ENCODE measurements at regions not wholly inside any gene's neighbourhood (a gene's known extent, or its start where the extent isn't known, plus 50 kb on each side); places are given as distances from the start of the nearest gene placed in this dataset.

- TF ChIP-seq POLR2A (IDR thresholded peaks at IDR 0.05; ENCODE audit: low read length), result no peak
- TF ChIP-seq CTCF (IDR thresholded peaks at IDR 0.05), result no peak
- TF ChIP-seq BHLHE40 (IDR thresholded peaks at IDR 0.05; ENCODE audit: low read depth, low read length), result no peak
- no peak for TF ChIP-seq RCOR1 (IDR thresholded peaks at IDR 0.05; ENCODE audit: low read depth, low read length)
- TF ChIP-seq PHF8 (IDR thresholded peaks at IDR 0.05; ENCODE audit: borderline replicate concordance, low read depth), result no peak
Measured at GRCh38 chr11:116093481-116094270, 589.5 kb upstream of the CADM1 start.
